HG02759 (cell line): ENCODE measurements at regions not wholly inside any gene's neighbourhood (a gene's known extent, or its start where the extent isn't known, plus 50 kb on each side); places are given as distances from the start of the nearest gene placed in this dataset.
"Not testable (repeated sequence)": the region's sequence is repeated elsewhere in the genome, so short reads cannot be mapped to it uniquely, and the experiment has no call there.

ENCODE experiments used
- ATAC-seq: cut with Tn5 transposase; IDR thresholded peaks from one replicate; pipeline ENCODE4 v1.9.1; 2021; ENCODE audit warnings: mild to moderate bottlenecking, moderate library complexity; ENCODE audit not compliant: unreplicated experiment

DNA sequence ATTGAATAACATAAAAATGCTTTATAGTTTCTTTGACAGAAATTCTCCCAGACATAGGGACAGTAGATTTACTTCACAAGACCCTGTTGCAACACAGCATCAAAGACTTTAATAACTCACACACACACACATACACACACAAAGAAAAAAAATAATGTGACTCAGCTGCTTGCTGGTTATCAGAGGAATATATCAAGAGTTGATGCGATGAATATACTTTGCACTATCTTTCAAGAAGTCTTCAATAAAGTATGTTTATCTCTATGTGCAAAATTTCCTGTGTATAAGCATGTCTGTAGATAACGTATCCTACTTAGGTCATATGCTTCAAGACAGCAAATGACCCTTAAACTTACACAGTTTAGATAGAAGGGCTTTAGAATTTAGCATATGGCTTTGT is 243.1 kb downstream of the ARL4A start:
- no peak for ATAC-seq

GRCh38 chr7:12931465-12931864 is 244.0 kb downstream of the ARL4A start:
- ATAC-seq, result not testable (repeated sequence)

GRCh38 chr7:12939694-12940093 is 252.3 kb downstream of the ARL4A start:
- ATAC-seq, result no peak

GRCh38 chr7:12941512-12941911 is 254.1 kb downstream of the ARL4A start:
- no peak for ATAC-seq

DNA sequence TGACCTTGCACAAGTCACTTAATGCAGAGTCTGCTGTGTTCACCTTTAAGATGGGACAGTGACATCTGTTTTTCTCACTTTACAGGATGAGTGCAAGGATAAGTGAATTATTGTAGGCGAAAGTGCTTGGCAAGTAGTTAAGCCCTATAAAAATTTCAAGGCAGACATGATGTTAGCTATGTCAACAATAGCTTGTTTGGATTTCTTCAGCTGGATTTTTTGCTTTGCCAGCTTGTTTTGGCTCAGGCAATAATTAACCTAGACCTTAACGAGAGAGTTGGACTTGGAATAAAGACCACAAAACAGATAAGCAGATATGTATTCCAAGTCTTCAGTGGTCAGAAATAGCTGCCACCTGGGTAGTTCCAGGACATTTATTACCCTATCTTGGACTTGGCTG is 255.2 kb downstream of the ARL4A start:
- no peak for ATAC-seq

- ATAC-seq, result no peak
Measured at GRCh38 chr7:12943781-12944180, 256.3 kb downstream of the ARL4A start.

GRCh38 chr7:12945901-12946300 is 258.5 kb downstream of the ARL4A start:
- no peak for ATAC-seq

- ATAC-seq, result no peak
Measured at GRCh38 chr7:12947465-12947864, 260.0 kb downstream of the ARL4A start.

GRCh38 chr7:12949060-12949931 is 261.9 kb downstream of the ARL4A start:
- ATAC-seq, result no peak

DNA sequence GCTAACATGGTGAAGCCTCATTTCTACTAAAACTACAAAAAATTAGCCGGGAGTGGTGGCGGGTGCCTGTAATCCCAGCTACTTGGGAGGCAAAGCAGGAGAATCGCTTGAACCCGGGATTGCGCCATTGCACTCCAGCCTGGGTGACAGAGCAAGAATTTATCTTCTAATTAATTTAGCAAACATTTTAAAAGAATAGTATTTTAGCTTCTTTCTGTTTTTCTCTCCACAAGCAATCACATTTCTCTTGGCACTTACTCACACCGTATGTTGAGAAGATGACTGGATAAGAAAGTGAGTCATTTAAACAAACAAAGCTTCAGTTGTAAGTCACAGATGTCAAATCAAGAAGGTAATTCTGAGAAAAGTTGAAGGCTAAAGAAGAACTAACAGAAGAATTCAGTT is 264.0 kb downstream of the ARL4A start:
- ATAC-seq, result no peak

DNA sequence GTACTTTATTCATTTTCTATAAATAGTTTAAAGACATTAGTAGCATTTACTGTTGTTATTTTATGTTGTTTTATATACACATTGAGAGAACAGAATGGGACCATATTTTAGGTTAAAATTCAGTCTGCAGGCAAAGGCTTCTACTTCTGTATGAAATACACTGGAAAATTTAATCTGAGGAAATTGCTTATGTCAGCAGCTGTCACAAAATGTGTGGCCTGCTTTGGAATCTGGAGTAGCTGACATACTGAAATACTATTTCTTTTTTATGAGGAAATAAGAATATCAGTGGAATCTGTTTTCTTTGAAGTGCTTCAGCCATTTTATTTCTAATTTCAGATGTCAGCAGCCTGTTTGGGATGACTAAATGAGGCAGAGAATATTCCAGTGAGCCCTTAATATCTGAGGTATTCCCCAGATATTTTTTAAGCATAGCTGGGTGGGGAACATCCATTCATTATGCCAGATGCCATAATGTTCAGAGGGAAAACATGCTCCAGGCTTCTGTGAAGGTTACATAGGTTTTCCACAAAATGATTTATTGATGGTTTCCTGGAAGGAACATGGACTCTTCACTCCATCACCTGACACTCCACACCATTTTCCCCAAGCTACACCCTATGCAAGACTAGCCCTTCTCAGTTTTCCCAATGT is 267.1 kb downstream of the ARL4A start:
- no peak for ATAC-seq

DNA sequence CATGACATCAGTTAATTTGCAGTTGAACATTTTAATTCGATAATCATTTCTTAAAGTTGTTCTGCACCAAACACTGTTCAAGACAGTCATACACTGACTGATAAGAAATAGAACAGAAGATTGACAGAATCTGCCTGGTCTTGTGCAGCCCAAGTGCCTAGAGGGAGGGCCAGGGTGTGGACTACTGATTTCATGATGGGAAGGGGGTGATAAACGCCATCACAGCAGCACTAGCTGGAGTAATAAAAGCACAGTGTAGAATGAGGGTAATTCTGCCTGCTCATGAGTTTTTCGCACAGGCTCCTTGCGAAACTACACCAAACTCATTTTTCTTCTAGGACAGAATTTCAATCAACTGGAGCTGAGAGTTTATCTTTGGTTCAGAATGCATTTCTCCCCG is 270.1 kb downstream of the ARL4A start:
- ATAC-seq, result no peak

DNA sequence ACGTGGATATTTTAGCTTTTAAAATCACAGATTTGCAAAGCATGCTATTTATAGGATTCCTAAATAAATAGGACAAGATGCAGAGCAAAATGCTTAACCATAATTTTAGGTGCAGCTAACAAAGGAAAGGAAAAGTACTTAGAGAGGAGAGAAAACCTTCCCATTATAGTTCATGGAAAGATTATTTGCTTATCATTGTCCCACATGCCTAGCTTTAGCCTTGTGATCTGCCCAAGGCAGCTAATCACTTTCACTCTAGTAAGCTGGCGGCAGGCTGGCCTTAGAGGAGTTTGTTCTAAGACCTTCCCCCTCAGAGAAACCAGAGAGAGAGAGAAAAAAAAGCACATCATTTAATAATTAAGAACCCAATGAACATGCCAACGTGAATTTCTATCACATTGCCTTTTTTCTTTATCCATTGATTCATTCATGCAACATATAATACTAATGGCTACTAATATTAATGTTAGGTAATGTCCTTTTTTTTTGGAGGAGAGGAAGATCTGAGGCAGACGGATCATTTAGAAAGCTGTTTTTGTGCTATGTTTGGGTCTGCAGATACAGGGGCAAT is 274.6 kb downstream of the ARL4A start:
- no peak for ATAC-seq

- no peak for ATAC-seq
Measured at GRCh38 chr7:12963435-12963834, 276.0 kb downstream of the ARL4A start.

GRCh38 chr7:12964836-12965235 is 277.4 kb downstream of the ARL4A start:
- ATAC-seq, result no peak

GRCh38 chr7:12965767-12966166 is 278.3 kb downstream of the ARL4A start:
- ATAC-seq, result no peak

DNA sequence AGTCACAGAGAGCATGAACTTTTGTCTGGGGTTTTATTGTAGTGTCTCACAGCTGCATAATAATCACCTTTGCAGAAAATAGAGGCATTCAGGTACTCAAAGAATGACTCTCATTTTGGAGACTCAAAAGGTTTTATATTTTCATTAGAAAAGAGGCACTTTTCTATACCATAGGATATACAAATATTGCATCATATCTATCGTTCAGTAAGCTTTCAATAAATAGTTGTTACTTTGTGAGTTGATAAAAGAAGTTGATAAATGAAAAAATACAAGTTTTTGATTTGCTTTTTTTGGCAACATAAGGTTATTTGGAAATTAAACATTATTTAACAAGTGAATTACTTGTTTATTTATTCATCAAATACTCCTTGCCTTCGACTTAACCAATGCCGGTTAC is 279.9 kb downstream of the ARL4A start:
- no peak for ATAC-seq

DNA sequence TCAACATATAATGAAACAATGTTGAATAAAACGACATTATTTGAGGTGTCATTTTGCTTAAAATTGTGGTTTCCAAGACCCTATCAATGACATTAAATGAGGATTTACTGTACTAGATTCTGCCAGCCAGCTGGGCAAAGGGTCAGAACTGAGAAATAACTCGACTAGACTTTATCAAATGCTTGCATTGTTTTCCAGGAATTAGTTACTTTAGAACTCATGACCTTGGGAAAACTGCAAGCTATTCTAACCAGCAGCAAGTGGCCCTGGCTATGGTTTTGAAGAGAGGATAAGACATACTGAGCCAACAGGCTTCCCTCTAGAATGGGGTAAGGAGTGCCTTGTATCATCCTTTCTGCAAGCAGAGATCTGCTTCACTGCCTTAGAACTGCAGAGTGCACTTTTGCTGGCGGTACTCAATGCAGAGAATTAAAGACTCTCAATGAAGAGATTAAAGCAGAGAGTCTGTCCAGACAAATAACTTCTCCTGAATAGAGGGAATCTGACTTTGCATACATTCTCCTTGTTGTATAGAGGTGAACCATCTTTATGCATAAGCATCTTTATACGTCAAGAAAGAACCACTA is 281.5 kb downstream of the ARL4A start:
- no peak for ATAC-seq

DNA sequence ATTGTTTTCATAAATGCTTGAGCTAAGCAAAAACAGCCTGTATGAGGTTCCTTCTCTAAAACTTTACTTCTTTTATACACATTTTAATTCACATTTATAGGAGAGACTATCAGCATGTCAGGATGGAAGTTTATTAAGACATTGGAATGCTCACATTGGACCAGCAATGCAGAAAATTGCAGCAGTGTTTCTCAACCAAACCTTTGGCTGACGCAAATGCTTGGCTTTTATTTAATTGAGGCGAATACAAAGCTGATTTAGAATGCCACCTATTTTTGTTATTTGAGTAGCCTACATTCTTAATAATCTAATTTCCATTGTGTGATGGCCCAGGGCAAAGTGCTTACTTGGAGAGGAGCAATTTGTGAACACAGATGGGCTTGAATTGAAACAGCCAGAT is 283.2 kb downstream of the ARL4A start:
- ATAC-seq, result no peak

DNA sequence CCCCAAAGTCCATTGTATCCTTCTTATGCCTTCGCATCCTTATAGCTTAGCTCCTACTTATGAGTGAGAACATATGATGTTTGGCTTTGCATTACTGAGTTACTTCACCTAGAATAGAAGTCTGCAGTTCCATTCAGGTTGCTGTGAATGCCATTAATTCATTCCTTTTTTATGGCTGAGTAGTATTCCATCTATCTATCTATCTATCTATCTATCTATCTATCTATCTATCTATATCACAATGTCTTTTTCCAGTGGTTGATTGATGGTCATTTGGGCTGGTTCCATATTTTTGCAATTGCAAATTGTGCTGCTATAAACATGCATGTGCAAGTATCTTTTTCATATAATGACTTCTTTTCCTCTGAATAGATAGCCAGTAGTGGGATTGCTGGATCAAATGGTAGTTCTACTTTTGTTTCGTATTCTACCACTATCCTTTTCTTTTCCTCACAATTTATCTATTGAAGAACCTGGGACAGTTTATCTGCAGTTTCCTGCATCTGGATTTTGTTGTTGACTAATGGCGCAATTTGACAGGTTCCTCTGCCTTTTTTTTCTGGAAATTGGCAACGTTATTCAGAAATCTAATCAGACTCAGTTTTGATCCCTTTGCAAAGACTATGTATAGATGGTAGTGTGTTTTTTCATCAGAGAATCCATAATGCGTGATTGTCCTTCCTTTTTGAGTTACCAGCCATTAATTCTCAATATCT is 287.2 kb downstream of the ARL4A start:
- no peak for ATAC-seq

GRCh38 chr7:12975412-12975811 is 288.0 kb downstream of the ARL4A start:
- ATAC-seq, result no peak
